NCI-H1092 (cell line): ENCODE measurements at regions not wholly inside any gene's neighbourhood (a gene's known extent, or its start where the extent isn't known, plus 50 kb on each side); places are given as distances from the start of the nearest gene placed in this dataset.

Experiments
- DNase-seq: peaks from one replicate; lab custom pipeline; 2025; lab: John Stamatoyannopoulos, UW

DNA sequence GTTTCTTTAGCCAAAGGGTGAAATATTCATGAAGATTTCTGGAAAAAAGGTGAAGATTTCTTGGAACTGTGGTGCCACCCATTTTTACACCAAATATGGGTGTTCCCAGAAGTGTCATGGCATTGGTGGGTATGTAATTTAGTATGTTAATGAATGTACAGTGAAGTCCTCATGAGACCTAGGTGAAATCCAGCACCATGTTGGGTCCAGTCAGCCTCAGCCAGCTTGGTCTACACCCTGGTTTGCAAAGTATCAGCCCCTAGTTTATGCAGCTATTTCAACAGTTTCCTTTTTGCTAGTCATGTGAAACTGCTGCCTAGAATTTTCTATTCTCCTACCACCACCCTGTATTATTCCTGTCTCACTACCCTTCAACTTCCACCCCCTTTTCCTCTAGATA, 63.1 kb upstream of the CXADR start:
- DNase-seq: no peak

DNA sequence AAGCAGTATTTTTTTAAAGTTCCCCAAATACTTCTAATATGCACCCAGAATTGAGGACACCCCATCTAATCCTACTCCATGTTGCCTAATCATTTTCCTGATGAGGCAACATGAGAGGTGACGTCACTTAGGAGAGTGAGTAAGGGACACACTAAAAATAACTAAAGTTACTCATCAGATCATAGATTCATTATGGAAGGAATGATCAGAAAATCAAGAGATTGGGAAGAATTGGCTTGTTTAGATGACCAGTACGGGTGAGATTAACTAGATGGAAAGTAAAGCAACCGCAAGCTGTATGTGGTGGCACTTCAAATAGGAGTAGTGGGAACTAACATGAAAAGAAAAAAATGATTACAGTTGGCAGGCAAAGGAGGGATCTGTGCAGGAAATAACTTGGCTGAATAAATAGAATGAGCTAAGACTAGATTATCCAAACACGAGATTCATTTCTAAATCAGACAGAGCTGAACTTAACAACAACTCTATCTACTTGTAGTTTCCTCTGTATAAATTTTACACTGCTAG, 61.4 kb upstream of the CXADR start:
- DNase-seq: no peak

DNA sequence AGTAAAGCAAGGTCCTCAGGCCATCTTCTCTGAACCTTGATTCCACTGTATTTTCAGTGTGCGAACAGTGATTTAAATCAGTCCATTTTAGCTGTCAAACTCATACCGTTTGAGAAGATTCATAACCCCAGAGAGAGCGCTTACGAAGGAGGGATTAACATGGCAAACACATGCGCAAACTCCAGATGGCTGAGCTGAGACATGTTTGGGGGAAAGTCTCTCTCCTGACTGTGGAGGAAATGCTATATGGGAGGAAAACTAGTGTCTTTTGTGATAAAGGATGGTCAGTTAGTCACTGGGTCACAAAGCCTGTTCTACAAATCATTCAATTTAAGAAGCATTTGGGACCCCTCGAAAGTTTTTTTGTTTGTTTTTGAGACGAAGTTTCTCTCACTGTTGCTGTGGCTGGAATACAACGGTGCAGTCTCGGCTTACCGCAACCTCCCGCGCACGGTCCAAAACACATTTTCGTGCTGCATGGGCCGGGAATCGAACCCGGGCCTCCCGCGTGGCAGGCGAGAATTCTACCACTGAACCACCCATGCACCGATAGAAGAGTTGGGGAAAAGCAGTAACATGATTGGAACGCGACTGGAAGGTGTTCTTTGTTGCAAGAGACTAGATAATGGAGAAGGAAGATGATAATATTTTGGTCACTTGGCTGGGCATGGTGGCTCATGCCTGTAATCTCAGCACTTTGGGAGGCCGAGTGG, 58.4 kb upstream of the CXADR start:
- no peak for DNase-seq

DNA sequence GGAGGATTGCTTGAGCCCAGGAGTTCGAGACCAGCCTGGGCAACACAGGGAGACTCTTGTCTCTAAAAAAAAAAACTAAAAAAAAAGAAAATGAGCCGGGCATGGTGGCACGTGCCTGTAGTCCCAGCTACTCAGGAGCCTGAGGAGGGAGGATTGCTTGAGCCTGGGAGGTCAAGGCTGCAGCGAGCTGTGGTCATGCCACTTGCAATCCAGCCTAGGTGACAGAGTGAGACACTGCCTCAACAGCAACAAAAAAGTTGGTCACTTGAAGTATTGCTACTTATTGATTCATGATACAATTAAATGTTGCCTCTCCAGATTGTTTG, 57.9 kb upstream of the CXADR start:
- DNase-seq: no peak

DNA sequence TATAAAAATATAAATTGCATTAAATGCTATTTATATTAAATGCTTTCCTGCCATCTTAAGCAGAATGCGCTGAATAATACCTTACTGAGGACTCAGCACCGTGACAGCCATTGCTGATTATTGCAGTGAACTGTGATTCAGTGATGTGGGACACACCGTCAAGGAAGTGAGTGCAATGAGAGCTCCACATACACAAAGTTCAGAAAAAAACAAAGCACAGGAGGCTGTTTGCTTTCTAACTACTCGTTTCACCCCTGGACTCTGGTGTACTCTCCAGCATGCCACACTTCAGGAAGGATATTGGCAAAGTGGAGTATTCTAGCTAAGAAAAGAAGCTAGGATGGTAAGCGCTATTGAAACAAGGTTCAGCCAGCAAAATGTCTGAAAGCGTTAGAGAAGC, 57.4 kb upstream of the CXADR start:
- DNase-seq: no peak

DNA sequence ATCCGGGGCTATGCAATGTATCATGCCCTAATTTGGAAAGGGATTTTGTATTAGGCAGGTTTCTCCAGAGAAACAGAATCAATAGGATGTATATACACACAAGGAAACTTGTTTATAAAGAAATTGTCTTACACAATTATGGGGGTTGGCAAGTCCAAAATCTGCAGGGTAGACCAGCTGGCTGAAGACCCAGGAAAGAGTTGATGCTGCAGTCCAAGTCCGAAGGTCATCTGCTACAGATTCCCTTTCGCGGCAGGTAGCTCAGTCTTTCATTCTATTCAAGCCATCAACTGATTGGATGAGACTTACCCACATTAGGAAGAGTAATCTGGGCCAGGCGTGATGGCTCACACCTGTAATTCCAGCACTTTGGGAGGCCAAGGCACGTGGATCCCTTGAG, 54.6 kb upstream of the CXADR start:
- DNase-seq: no peak

DNA sequence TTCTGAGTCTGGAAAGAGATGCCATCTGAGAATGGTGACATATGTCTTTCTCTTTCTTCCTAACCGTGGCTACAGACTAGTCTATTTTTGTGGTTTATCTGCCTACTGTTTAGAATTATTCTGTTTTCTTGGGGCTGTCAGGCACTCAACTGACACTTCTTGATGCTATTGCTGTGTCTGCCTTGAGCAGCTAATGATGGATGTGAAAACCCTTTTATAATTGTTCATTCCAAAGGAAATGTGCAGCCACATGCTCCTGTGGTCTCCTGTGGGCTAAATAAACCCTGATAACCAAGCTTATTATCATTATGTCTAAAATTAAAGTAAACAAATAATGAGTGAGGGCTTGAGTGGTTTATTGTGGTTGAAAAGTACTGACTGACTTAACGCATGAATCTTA, 52.7 kb upstream of the CXADR start:
- no peak for DNase-seq

DNA sequence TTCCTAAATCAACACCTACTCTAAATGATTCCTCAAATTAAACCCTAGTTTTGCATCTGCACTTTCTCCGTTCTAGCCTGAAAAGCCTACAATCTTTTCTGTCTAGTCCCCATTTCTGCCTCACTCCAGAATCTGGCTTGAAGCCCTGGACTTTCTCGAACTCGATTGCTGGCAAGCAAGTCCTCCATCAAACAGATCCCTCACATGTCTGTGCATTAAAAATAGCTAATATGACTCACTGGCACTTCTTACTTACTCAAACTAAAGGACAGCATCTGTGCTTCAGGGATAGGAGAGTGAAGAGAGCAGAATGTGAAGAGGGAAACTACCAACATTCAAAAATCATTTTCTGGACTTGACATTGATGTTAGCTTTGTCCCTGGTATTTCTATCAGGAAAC, 51.8 kb upstream of the CXADR start:
- no peak for DNase-seq

DNA sequence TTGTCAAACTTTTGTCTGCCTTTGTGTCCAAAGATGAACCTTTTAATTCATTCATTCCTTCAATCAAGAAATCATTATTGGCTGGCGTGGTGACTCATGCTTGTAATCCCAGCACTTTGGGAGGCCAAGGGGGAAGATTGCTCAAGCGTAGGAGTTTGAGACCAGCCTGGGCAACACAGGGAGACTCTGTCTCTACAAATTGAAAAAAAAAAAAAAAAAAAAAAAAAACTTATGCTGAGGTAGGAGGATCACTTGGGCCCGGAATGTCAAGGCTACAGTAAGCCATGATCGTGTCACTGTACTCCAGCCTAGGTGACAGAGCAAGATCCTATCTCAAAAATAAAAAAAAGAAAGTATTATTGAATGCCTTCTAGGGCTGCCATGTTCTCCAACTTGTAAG, 51.3 kb upstream of the CXADR start:
- DNase-seq: no peak

DNA sequence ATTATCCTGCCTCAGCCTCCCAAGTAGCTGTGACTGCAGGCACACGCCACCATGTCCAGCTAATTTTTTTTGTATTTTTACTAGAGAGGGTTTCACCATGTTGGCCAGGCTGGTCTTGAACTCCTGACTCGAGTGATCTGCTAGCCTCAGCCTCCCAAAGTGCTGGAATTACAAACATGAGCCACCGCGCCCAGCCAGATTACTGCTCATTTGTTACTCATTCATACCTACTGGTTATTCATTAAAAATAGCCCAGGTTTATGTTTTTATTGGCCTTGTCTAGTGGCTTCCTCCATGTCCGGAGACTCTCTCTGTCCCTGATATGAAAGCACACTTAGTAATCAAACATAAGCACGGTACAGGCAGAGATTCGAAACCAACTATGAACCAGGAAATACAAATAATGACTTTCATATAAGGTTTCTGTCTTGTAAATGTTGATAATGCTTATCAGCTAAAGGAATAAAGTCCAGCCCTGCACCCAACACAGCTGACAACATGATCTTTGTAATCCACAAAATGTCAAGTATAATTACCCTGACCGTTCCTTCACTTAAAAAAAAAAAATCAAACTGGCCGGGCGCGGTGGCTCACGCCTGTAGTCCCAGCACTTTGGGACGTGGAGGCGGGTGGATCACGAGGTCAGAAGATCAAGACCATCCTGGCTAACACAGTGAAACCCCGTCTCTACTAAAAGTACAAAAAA, 50.4 kb upstream of the CXADR start:
- DNase-seq: no peak
